ENCODE measurements at regions not wholly inside any gene's neighbourhood (a gene's known extent, or its start where the extent isn't known, plus 50 kb on each side); places are given as distances from the start of the nearest gene placed in this dataset.

DNA sequence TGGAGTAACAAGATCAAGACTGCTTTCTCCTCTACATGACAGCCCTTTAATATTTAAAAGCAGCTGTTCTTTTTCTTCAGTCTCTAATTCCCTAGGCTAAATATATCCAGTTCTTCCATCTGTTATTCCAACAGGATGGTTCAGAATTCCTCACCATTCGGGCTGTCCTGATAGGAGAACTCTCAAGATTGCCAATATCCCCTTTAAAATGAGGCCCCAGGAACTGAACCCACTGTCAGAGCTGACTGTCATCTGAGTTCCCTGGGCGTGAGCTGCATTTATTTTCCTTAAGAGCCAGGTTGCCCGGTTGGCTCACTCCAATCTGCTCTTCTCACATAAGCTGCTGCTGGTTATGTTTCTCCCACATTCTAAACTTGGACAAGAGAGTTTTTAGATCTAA, 177.6 kb downstream of the MIS18A start:
- H3K27me3 Mint-ChIP-seq (ENCODE audit: low read depth): no peaks in the 10 kb centered on the region
- no peak overlapping the region for H3K4me3 Mint-ChIP-seq (ENCODE audit: unreplicated experiment)
- no peak for DNase-seq (ENCODE audit: low spot score)
- H3K9me3 Mint-ChIP-seq (ENCODE audit: low read depth): no peaks in the 10 kb centered on the region
- no peaks in the 10 kb centered on the region for H3K36me3 Mint-ChIP-seq (ENCODE audit: low read depth)
- H3K27ac Mint-ChIP-seq (ENCODE audit: unreplicated experiment): no peak overlapping the region
- TF ChIP-seq, protein P1, sequence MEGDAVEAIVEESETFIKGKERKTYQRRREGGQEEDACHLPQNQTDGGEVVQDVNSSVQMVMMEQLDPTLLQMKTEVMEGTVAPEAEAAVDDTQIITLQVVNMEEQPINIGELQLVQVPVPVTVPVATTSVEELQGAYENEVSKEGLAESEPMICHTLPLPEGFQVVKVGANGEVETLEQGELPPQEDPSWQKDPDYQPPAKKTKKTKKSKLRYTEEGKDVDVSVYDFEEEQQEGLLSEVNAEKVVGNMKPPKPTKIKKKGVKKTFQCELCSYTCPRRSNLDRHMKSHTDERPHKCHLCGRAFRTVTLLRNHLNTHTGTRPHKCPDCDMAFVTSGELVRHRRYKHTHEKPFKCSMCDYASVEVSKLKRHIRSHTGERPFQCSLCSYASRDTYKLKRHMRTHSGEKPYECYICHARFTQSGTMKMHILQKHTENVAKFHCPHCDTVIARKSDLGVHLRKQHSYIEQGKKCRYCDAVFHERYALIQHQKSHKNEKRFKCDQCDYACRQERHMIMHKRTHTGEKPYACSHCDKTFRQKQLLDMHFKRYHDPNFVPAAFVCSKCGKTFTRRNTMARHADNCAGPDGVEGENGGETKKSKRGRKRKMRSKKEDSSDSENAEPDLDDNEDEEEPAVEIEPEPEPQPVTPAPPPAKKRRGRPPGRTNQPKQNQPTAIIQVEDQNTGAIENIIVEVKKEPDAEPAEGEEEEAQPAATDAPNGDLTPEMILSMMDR (IDR thresholded peaks at IDR 0.05): no peak
- no peaks in the 10 kb centered on the region for H3K4me1 Mint-ChIP-seq (ENCODE audit: low read depth)

DNA sequence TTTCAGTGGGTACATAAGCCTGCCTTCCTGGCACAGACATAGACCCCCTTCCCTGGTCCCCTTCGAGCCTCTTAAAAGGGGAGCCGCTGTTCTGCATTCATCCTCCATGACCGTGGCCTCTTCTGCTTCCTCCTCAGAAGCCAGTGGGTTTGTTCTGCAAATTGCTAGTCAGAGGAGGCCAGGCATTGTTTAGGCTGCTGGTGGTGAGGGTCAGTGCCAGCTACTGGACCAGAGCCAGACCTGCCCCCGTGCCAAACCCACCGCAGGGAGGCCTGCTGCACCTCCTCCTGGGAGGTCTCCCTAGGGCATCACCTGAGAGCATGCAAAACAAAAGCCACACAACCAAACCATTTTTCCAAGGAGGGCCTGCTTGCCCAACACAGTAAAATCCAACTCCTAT, 178.4 kb downstream of the MIS18A start:
- DNase-seq (ENCODE audit: low spot score): no peak
- TF ChIP-seq, protein P1 (IDR thresholded peaks at IDR 0.05): no peak
- Mint-ChIP-seq H3K36me3 (ENCODE audit: low read depth) (no peaks in the 10 kb centered on the region), H3K27ac (ENCODE audit: unreplicated experiment) (no peak overlapping the region), H3K27me3 (ENCODE audit: low read depth) (no peaks in the 10 kb centered on the region), H3K9me3 (ENCODE audit: low read depth) (no peaks in the 10 kb centered on the region), H3K4me3 (ENCODE audit: unreplicated experiment) (no peak overlapping the region), H3K4me1 (ENCODE audit: low read depth) (no peaks in the 10 kb centered on the region)

DNA sequence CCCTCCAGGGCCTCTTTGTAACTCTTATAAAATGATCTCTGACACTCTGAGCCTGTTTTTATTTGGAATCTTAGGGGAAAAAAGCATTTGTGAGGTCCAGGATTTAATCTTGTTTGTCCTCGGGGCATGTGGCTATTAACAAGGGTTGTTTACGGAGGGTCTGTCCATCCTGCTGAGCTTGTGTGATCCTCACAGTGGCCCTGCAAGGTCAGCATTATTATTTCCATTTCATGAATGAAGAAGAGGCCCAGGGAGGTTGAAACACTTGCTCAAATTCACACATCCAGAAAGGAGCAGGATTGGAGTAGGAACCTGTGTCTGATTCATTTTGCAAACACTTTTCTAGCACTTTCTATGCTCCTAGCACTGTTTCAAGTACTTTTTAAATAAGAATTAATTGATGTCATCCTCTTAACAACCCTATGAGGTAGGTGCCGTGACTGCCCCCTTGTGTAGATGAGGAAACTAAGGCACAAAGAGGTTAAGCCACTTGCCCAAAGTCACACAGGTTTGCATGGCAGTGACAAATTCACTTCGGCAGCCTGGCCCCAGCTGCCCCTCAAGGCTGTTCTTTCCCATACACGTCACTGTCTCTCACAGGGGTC, 178.9 kb downstream of the MIS18A start:
- no peak overlapping the region for H3K27ac Mint-ChIP-seq (ENCODE audit: unreplicated experiment)
- no peak for DNase-seq (ENCODE audit: low spot score)
- H3K9me3 Mint-ChIP-seq (ENCODE audit: low read depth): no peaks in the 10 kb centered on the region

DNA sequence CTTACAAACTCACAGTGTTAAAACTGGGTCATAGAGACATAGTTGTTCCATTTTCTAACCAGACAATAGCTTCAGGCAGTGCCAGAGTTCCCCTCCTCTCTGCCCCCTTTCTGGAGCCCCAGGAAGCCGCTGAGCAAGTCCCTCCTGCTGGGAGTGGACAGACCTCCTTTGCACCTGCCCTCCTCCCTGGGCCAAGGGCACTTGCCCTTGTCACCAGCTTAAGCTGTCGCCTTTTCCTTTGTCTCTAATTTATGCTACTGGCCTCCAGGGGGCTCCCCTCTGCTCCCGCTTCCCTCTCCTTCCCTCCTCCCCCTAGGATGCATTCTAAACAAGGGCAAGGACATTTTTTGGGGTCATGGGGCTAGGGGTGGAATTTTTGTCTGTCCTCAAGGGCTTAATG, 182.4 kb downstream of the MIS18A start:
- no peak for DNase-seq (ENCODE audit: low spot score)
- Mint-ChIP-seq H3K36me3 (ENCODE audit: low read depth) (no peaks in the 10 kb centered on the region), H3K27me3 (ENCODE audit: low read depth) (no peaks in the 10 kb centered on the region), H3K4me1 (ENCODE audit: low read depth) (peaks cover 3% of the 10 kb centered on the region), H3K27ac (ENCODE audit: unreplicated experiment) (no peak overlapping the region), H3K4me3 (ENCODE audit: unreplicated experiment) (no peak overlapping the region), H3K9me3 (ENCODE audit: low read depth) (no peaks in the 10 kb centered on the region)
- TF ChIP-seq, protein P1 (IDR thresholded peaks at IDR 0.05): peak; percentile 71

More for the DNA sequence above, 178.9 kb downstream of the MIS18A start:
- Mint-ChIP-seq H3K4me1 (ENCODE audit: low read depth) (peaks cover under 1% of the 10 kb centered on the region), H3K4me3 (ENCODE audit: unreplicated experiment) (no peak overlapping the region), H3K36me3 (ENCODE audit: low read depth) (no peaks in the 10 kb centered on the region), H3K27me3 (ENCODE audit: low read depth) (no peaks in the 10 kb centered on the region)
- TF ChIP-seq, protein P1 (IDR thresholded peaks at IDR 0.05): peak; percentile 26

DNA sequence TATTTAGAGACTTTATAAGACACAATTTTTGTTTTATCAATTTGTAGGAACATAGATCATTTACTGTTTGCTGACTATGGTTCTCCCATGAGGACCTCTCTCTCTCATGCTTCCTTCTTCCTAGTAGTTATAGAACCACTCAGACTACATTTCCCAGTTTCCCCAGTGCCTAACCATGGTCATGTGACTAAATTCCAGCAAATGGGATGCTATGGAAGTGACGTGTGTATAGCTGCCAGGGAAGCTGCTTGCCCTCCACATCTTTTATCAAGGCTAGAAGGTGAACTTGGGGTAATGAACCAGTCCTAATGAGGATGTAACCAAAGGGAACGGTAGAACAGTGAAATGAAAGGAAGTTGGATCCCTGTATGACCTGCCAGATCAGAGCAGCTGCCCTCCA, 184.0 kb downstream of the MIS18A start:
- H3K27me3 Mint-ChIP-seq (ENCODE audit: low read depth): no peaks in the 10 kb centered on the region
- TF ChIP-seq, protein P1 (IDR thresholded peaks at IDR 0.05): no peak
- DNase-seq (ENCODE audit: low spot score): no peak
- no peak overlapping the region for H3K27ac Mint-ChIP-seq (ENCODE audit: unreplicated experiment)
- peaks cover 3% of the 10 kb centered on the region for H3K4me1 Mint-ChIP-seq (ENCODE audit: low read depth)
- H3K36me3 Mint-ChIP-seq (ENCODE audit: low read depth): no peaks in the 10 kb centered on the region
- no peak overlapping the region for H3K4me3 Mint-ChIP-seq (ENCODE audit: unreplicated experiment)
- no peaks in the 10 kb centered on the region for H3K9me3 Mint-ChIP-seq (ENCODE audit: low read depth)
